Karpas-422 (cell line): ENCODE measurements at regions not wholly inside any gene's neighbourhood (a gene's known extent, or its start where the extent isn't known, plus 50 kb on each side); places are given as distances from the start of the nearest gene placed in this dataset.
"Not testable (repeated sequence)": the region's sequence is repeated elsewhere in the genome, so short reads cannot be mapped to it uniquely, and the experiment has no call there.

Source experiments
- DNase-seq: peaks from one replicate; pipeline ENCODE4 v3.0.0-alpha.2; 2015
- H2AFZ ChIP-seq: fragments of 200-600 bp; sonication (generic); 2 replicates; pipeline ENCODE4 v1.6.1; 2014; ENCODE audit warnings: antibody characterized with exemption, low read length, mixed read lengths
- H3K27ac ChIP-seq: fragments of 200-600 bp; sonication (generic); 2 replicates; pipeline ENCODE4 v1.5.1; 2014; ENCODE audit warnings: mild to moderate bottlenecking, low read length, moderate library complexity
- H3K27me3 ChIP-seq: fragments of 200-600 bp; sonication (generic); 2 replicates; pipeline ENCODE4 v1.6.1; 2014; ENCODE audit warnings: low read length, mixed read lengths
- H3K36me3 ChIP-seq: fragments of 200-600 bp; sonication (generic); 2 replicates; pipeline ENCODE4 v1.6.1; 2014; ENCODE audit warnings: low read length, mixed read lengths; ENCODE audit not compliant: insufficient read depth
- H3K4me1 ChIP-seq: fragments of 200-600 bp; sonication (generic); 2 replicates; pipeline ENCODE4 v1.6.1; 2014; ENCODE audit warnings: mild to moderate bottlenecking, low read length, mixed read lengths
- H3K4me2 ChIP-seq: fragments of 200-600 bp; sonication (generic); 2 replicates; pipeline ENCODE4 v1.6.1; 2014; ENCODE audit warnings: low read length, low read depth, mild to moderate bottlenecking; ENCODE audit not compliant: poor library complexity, severe bottlenecking
- H3K4me3 ChIP-seq: fragments of 200-600 bp; sonication (generic); 2 replicates; pipeline ENCODE4 v1.5.1; 2014; ENCODE audit warnings: mild to moderate bottlenecking, antibody characterized with exemption, low read length, mixed read lengths
- H3K79me2 ChIP-seq: fragments of 200-600 bp; sonication (generic); 2 replicates; pipeline ENCODE4 v1.6.1; 2014; ENCODE audit warnings: mild to moderate bottlenecking, low read length, mixed read lengths
- H3K9ac ChIP-seq: fragments of 200-600 bp; sonication (generic); 2 replicates; pipeline ENCODE4 v1.6.0; 2014; ENCODE audit warnings: low read length
- H3K9me2 ChIP-seq: fragments of 200-600 bp; sonication (generic), shearing (Covaris generic); replicated peaks from 2 replicates; pipeline ENCODE4 v1.6.0; 2014; ENCODE audit warnings: mild to moderate bottlenecking, low read length, moderate library complexity; ENCODE audit not compliant: insufficient read depth
- H3K9me3 ChIP-seq: fragments of 300-700, 200-600 bp; sonication (generic); 2 replicates; pipeline ENCODE4 v1.6.1; 2014; ENCODE audit warnings: low read length, mixed read lengths
- H4K20me1 ChIP-seq: fragments of 200-600 bp; sonication (generic); 2 replicates; pipeline ENCODE4 v1.6.1; 2014; ENCODE audit warnings: mild to moderate bottlenecking, antibody characterized with exemption, low read length, low read depth; ENCODE audit not compliant: insufficient read depth

DNA sequence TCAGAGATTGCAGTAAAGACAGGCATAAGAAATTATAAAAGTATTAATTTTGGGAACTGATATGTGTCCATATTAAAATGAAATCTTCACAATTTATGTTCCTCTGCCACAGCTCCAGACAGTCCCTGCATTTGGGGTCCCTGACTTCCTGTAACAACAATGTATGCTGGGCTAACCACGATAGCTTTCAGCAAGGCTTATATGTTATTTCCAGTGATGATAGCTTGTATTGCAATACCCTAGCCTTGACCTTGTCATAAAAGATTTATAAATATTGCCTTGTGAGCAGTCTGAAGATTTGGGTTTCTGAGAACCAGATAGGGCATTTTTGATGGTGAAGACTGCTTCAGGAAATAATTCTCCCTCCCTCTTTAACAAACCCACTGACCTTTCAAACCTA is 129.5 kb downstream of the PCDH10 start:
- Histone ChIP-seq H3K9me2 (no peaks in the 10 kb centered on the region), H3K4me2 (no peak overlapping the region), H3K4me1 (no peaks in the 10 kb centered on the region), H3K4me3 (no peak overlapping the region), H3K36me3 (no peaks in the 10 kb centered on the region), H4K20me1 (no peaks in the 10 kb centered on the region), H3K79me2 (no peaks in the 10 kb centered on the region), H2AFZ (no peak overlapping the region), H3K9me3 (no peaks in the 10 kb centered on the region), H3K9ac (no peak overlapping the region), H3K27me3 (no peaks in the 10 kb centered on the region), H3K27ac (no peak overlapping the region)
- DNase-seq: no peak

GRCh38 chr4:133277940-133278339 is 128.8 kb downstream of the PCDH10 start:
- not testable (repeated sequence) for H3K9ac ChIP-seq, H3K4me3 ChIP-seq, DNase-seq, H4K20me1 ChIP-seq, H3K4me1 ChIP-seq, H3K27me3 ChIP-seq, H3K27ac ChIP-seq, H2AFZ ChIP-seq, H3K79me2 ChIP-seq, H3K4me2 ChIP-seq, H3K9me3 ChIP-seq, H3K9me2 ChIP-seq, H3K36me3 ChIP-seq

GRCh38 chr4:133275246-133275645 is 126.2 kb downstream of the PCDH10 start:
- no peaks in the 10 kb centered on the region for H4K20me1 ChIP-seq
- H3K4me3 ChIP-seq: no peak overlapping the region
- no peaks in the 10 kb centered on the region for H3K9me3 ChIP-seq
- no peaks in the 10 kb centered on the region for H3K4me1 ChIP-seq
- H2AFZ ChIP-seq: no peak overlapping the region
- no peak overlapping the region for H3K4me2 ChIP-seq
- H3K9ac ChIP-seq: no peak overlapping the region
- H3K27me3 ChIP-seq: no peaks in the 10 kb centered on the region
- no peaks in the 10 kb centered on the region for H3K9me2 ChIP-seq
- no peak for DNase-seq
- no peaks in the 10 kb centered on the region for H3K36me3 ChIP-seq
- H3K27ac ChIP-seq: no peak overlapping the region
- H3K79me2 ChIP-seq: no peaks in the 10 kb centered on the region

DNA sequence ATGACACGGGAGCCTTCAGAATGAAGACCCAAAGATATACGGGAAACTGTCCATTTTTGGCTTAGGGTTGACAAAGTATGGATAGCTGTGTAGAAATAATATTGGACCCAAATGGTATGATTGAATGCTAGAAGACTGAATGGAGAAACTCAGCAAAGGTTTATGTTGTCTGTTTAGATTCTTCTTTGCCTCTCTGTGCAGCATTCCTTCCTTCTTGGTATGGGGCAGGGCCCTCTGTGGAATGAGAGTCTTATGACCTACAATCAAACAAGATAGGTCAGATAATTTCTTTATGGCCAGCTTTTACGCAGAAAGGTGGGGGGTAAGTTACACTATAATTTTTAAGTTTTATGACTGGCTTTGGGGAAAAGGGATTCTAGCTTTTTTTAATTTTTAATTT is 124.3 kb downstream of the PCDH10 start:
- no peak overlapping the region for H3K4me2 ChIP-seq
- no peaks in the 10 kb centered on the region for H3K4me1 ChIP-seq
- no peak overlapping the region for H3K9ac ChIP-seq
- H3K27ac ChIP-seq: no peak overlapping the region
- H3K9me3 ChIP-seq: no peaks in the 10 kb centered on the region
- H3K79me2 ChIP-seq: no peaks in the 10 kb centered on the region
- no peaks in the 10 kb centered on the region for H3K36me3 ChIP-seq
- H3K4me3 ChIP-seq: no peak overlapping the region
- no peak overlapping the region for H2AFZ ChIP-seq
- H3K27me3 ChIP-seq: no peaks in the 10 kb centered on the region
- H3K9me2 ChIP-seq: no peaks in the 10 kb centered on the region
- H4K20me1 ChIP-seq: no peaks in the 10 kb centered on the region
- no peak for DNase-seq

GRCh38 chr4:133270021-133270570 is 121.0 kb downstream of the PCDH10 start:
- H4K20me1 ChIP-seq: no peaks in the 10 kb centered on the region
- no peaks in the 10 kb centered on the region for H3K27me3 ChIP-seq
- no peaks in the 10 kb centered on the region for H3K4me1 ChIP-seq
- H3K4me3 ChIP-seq: no peak overlapping the region
- H3K36me3 ChIP-seq: no peaks in the 10 kb centered on the region
- no peak overlapping the region for H3K27ac ChIP-seq
- DNase-seq: no peak
- no peak overlapping the region for H3K9ac ChIP-seq
- H3K9me3 ChIP-seq: no peaks in the 10 kb centered on the region
- H3K9me2 ChIP-seq: no peaks in the 10 kb centered on the region
- no peak overlapping the region for H3K4me2 ChIP-seq
- no peaks in the 10 kb centered on the region for H3K79me2 ChIP-seq
- no peak overlapping the region for H2AFZ ChIP-seq

DNA sequence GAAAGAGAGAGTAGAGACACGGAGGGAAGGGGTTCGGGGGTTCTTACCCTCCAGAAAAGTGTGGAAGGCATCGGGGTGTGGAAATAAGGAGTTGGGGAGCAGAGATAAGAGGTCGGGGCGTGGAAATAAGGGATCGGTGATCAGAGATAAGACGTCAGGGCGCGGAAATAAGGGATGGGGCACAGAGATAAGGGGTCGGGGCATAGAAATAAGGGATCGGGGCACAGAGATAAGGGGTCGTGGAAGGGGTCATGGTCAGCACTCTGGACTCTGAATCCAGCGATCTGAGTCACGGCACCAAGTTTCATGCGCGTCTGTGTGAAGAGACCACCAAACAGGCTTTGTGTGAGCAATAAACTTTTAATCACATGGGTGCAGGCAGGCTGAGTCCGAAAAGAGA is 119.1 kb downstream of the PCDH10 start:
- Histone ChIP-seq H4K20me1 (no peaks in the 10 kb centered on the region), H2AFZ (no peak overlapping the region), H3K9ac (no peak overlapping the region), H3K36me3 (no peaks in the 10 kb centered on the region), H3K27ac (no peak overlapping the region), H3K9me3 (no peaks in the 10 kb centered on the region), H3K4me2 (no peak overlapping the region), H3K9me2 (no peaks in the 10 kb centered on the region), H3K79me2 (no peaks in the 10 kb centered on the region), H3K4me1 (no peaks in the 10 kb centered on the region), H3K4me3 (no peak overlapping the region), H3K27me3 (no peaks in the 10 kb centered on the region)
- no peak for DNase-seq

GRCh38 chr4:133267506-133267905 is 118.4 kb downstream of the PCDH10 start:
- H3K27ac ChIP-seq, H3K4me2 ChIP-seq, H2AFZ ChIP-seq, H3K9ac ChIP-seq, H4K20me1 ChIP-seq, H3K79me2 ChIP-seq, H3K36me3 ChIP-seq, H3K9me2 ChIP-seq, H3K27me3 ChIP-seq, DNase-seq, H3K9me3 ChIP-seq, H3K4me3 ChIP-seq, H3K4me1 ChIP-seq: not testable (repeated sequence)

DNA sequence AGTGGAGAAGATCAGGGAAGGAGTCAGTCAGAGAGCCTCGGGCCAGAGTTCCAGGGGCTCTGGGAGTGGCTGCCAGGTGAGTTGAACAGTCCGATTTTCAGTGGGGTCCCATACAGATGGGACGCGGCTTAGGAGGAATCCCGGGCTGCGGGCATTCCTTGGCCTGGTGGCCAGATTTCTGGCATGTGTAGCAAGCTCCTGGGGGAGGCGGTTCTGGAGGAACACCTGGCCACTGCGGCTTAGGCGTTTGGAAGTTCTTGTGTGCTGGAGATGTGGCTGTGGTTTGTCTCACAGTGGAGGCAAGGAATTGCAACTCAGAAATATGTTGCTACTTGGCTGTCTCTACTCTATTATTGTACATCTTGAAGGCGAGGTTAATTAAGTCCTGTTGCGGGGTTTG is 117.9 kb downstream of the PCDH10 start:
- H2AFZ ChIP-seq, H3K9me3 ChIP-seq, H3K4me3 ChIP-seq, H3K79me2 ChIP-seq, H3K4me2 ChIP-seq, H4K20me1 ChIP-seq, DNase-seq, H3K36me3 ChIP-seq, H3K9me2 ChIP-seq, H3K27me3 ChIP-seq, H3K27ac ChIP-seq, H3K9ac ChIP-seq, H3K4me1 ChIP-seq: not testable (repeated sequence)

- not testable (repeated sequence) for H3K27ac ChIP-seq, DNase-seq, H3K4me3 ChIP-seq, H3K9me3 ChIP-seq, H3K79me2 ChIP-seq, H3K9ac ChIP-seq, H3K9me2 ChIP-seq, H3K36me3 ChIP-seq, H3K4me1 ChIP-seq, H2AFZ ChIP-seq, H3K27me3 ChIP-seq, H4K20me1 ChIP-seq, H3K4me2 ChIP-seq
Observed at GRCh38 chr4:133264251-133264650, 115.2 kb downstream of the PCDH10 start.
